ENCODE measurements at regions not wholly inside any gene's neighbourhood (a gene's known extent, or its start where the extent isn't known, plus 50 kb on each side); places are given as distances from the start of the nearest gene placed in this dataset.

GRCh38 chr4:119743644-119744043 is 115.0 kb upstream of the PDE5A start:
- no peak for DNase-seq

DNA sequence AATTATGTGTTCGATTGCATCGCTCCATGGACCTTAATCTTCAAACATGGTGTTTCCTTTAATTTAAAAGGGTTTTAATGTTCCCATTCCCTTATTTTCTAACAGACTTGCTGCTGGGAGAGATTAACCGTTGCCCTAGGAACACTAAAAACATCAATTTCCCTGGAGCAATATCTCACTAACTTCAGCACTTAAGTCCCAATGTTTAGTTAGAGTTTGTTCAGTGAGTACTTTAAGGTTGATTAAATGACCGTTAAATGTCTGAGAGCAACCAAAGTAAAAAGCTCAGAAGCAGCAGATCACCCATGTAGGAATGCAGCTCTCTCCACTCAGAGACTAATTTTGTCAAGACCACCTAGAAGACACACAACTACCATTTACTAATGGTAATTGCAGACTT is 111.2 kb upstream of the PDE5A start:
- no peak for DNase-seq

DNA sequence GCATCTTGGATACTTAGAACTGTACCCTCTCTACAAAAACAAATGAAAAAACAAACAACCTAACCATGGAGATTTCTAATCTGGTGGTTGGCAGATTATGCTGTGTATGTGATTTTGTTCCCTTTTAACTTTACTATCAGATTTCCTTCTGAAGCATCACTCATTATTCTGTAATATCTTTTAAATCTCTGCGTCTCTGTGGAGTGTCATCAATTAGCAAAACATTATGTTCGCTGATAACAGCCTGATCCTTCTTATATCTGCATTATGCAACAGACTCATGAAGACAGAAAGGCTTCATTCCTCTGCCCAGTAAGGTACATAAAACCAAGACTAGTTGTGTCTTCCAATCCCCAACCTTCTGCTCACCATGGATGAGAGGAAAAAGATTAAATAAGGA is 110.3 kb upstream of the PDE5A start:
- no peak for DNase-seq

- peak; percentile 26 for DNase-seq
Measured at GRCh38 chr4:119736559-119736958, 108.0 kb upstream of the PDE5A start.

DNA sequence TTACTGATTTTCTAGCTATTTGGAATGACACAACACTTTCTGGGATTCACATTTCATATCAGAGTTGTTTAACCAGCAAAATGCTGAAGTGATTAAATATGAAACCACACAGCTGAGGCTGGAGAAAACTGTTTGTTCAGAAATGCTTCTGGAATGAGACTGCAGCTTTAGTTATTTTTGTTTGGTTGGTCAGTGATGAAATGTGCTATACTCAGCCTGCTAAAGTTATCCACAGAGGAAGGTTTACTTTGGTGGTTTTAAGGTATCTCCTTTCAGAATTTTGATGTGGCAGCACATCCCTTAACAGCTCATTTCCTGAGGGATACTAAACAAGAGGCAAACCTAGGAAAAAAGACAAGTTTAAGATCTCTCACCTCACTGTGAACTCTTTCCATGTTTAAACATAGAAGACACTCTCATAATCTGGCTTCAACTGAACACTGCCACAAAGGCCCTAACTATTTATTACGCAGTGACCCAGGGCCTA is 106.6 kb upstream of the PDE5A start:
- DNase-seq, result peak; percentile 90

GRCh38 chr4:119733431-119733830 is 104.8 kb upstream of the PDE5A start:
- DNase-seq, result peak; percentile 32

DNA sequence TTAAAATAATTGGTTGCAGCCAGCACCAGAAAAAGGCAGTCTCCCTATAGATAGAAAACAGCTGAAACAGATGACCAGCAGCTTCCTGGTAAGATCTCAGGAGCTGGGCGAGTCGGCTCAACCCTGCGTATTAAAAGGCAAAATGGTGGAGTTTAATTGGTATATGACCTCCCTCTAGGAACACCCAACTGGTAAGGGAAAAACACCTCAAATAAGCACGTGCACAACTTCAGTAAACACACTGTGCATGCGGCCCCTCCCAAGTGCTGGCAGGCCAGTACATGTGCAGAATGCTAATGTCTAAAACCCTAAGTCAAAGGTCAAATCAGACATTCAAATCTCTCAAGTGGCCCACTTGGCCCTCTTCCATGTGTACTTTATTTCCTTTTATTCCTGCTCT is 103.2 kb upstream of the PDE5A start:
- no peak for DNase-seq

GRCh38 chr4:119731146-119731742 is 102.6 kb upstream of the PDE5A start:
- DNase-seq, result peak; percentile 8

DNA sequence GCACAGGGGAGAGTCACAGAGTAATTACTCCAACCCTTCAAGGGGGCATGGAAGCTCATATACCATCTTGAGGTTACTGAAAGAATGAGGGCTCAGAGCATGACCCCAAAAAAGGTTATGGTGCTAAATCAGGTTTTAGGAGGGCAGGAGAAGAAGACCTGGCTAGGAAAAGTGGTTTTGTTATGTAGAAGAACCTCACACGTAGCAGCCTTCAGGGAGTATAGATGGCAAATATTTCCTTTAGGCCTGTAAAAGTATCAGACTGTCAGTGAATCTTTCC is 102.0 kb upstream of the PDE5A start:
- no peak for DNase-seq

DNA sequence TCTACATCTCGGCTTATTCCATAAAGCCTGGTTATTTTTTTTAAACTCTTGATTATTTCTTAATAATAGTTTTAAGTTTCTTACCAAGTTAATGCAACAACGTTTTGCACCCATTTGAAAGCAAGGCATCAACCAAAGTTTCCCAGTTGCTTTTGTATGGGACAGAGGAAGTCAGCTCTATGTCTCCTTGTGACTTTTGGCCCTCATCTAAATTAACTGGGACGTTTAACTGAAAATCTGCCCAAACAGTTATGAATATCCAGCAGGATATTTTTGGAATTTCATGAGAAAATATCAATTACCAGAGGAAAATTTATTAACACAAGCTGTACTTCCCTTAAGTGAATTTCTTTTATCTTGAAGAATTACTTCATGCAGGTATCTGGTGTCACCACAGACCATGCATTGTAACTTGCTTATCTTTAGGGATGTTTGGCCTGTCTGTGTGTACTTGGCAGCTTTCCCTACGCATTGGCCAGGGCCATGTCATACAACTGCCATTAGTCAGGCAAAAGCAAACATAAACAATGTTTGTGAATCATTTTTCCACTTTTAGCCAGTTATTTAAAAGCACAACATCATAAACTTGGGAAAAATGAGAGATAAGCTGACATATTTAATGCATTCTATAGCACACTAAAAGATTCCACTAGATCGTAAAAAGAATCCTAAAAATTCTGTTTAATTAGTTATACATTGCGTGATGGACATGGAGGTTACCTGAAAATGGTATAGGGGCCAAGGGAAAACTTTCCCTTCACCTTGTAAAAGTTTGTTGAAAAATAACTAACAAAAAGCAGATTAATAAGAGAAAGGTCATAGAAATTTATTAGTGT is 101.4 kb upstream of the PDE5A start:
- DNase-seq, result peak; percentile 81

GRCh38 chr4:119728692-119729593 is 100.3 kb upstream of the PDE5A start:
- peak; percentile 20 for DNase-seq

GRCh38 chr4:119728185-119728584 is 99.6 kb upstream of the PDE5A start:
- no peak for DNase-seq

DNA sequence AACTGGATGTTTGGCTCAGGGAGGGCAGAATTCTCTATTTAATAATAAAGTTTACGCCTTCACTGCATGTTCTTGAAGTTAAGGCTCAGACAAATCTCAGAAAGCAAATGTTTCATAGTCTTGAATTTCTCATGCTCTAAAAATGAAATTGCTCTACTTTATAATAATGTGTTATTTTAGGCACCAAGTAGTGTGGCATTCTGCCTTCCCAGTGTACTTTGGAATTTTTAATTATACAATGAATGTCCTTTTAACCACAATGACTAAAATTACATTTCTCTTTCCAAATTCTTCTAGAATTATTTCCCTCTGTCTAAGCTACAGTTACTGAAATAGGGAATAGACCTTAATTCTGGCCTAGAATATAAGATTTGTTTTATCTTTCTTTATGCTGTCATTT is 97.9 kb upstream of the PDE5A start:
- no peak for DNase-seq

DNA sequence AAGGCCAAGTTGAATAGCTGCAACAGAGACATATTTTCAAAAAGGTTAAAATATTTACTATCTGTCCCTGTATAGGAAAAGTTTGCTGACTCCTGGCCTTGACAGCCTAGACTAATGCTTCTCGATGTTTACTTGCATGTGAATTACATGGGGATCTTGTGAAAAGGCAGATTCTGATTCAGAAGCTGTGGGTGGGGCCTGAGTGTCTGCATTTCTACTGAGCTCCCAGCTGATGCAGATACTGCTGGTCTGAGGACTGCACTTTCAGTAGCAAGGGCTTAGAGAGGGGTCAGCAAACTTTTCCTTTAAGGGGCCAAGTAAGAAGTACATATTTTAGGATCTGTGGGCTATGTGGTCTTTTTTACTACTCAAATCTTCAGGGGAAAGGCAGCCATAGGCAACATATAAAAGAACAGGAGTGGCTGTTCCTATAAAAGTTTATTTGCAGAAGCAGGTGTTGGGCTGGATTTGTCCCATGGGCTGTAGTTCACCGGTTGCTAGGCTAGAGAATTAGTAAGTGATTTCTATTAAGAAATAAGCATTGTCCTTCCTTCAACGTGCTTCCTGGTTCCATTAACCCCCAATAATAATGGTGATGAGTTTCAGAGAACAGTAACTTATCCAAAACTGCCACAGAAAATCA is 97.2 kb upstream of the PDE5A start:
- DNase-seq, result no peak

- DNase-seq, result no peak
Measured at GRCh38 chr4:119725011-119725410, 96.4 kb upstream of the PDE5A start.

GRCh38 chr4:119722670-119723069 is 94.1 kb upstream of the PDE5A start:
- no peak for DNase-seq

DNA sequence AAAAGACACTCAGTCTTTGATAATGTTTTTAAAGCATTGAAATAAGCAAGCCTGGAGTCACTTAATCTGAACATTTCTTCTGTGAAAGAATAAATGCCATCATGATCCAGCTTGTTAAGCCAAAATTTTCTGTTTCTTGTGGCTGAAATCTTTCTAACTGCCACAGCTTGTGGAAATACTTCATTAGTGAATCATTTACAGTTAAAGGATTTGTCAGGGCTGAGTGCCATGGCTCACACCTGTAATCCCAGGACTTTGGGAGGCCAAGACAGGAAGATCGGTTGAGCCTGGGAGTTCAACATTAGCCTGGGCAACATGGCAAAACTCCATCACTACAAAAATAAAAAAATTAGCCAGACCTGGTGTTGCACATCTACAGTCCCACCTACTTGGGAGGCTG is 93.3 kb upstream of the PDE5A start:
- no peak for DNase-seq

- DNase-seq, result no peak
Measured at GRCh38 chr4:119715490-119716445, 87.2 kb upstream of the PDE5A start.

GRCh38 chr4:119709418-119709817 is 80.8 kb upstream of the PDE5A start:
- DNase-seq, result no peak

DNA sequence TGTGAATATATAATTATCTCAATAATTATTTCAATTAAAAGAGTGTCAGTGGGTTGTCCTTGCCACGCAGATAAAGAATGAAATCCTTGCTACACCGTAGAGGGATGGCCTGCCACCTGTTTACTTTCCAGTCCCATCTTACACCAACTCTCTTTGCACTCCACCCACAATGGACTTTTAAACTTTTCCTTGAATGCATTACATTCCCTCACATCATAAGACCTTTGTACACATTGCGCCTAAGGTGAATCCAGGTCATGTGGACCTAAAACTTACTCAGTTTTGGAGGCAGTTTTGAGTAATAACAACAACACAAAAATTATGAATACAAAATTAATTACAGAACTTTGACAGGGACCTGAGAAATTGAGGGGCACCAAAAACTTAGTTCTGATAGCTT is 78.7 kb upstream of the PDE5A start:
- no peak for DNase-seq

- DNase-seq, result no peak
Measured at GRCh38 chr4:119706804-119707203, 78.2 kb upstream of the PDE5A start.

GRCh38 chr4:119697887-119698393 is 69.3 kb upstream of the PDE5A start:
- DNase-seq, result no peak

Measured in HCEC 1CT (cell line).